Calu3 (cell line): ENCODE measurements at regions not wholly inside any gene's neighbourhood (a gene's known extent, or its start where the extent isn't known, plus 50 kb on each side); places are given as distances from the start of the nearest gene placed in this dataset.

ENCODE experiments used
- BruUV-seq: library from RNA; stranded (reverse); fragments of 400-500 nt; replicated peaks from 2 replicates; lab custom pipeline; 2021; lab: Mats Ljungman, UMichigan
- CTCF ChIA-PET: fragments of 300-600 bp; sonication (Branson Sonifier 250); formaldehyde crosslinking; loops from one replicate; lab custom pipeline; 2022; ENCODE audit warnings: antibody characterized with exemption; lab: Charles Lee
- DNase-seq: peaks from one replicate; pipeline ENCODE4 v3.0.0; 2022
- H3K27ac Mint-ChIP-seq: one replicate; pipeline ENCODE4 v1.8.0; 2022; ENCODE audit warnings: mixed read lengths; ENCODE audit not compliant: unreplicated experiment
- H3K27me3 Mint-ChIP-seq: one replicate; pipeline ENCODE4 v1.8.0; 2022; ENCODE audit warnings: mixed read lengths; ENCODE audit not compliant: unreplicated experiment
- H3K36me3 Mint-ChIP-seq: one replicate; pipeline ENCODE4 v1.8.0; 2022; ENCODE audit warnings: mild to moderate bottlenecking, moderate library complexity, mixed read lengths; ENCODE audit not compliant: insufficient read depth, unreplicated experiment
- H3K4me1 Mint-ChIP-seq: one replicate; pipeline ENCODE4 v1.8.0; 2022; ENCODE audit warnings: mild to moderate bottlenecking, low read depth, mixed read lengths; ENCODE audit not compliant: unreplicated experiment
- H3K4me3 Mint-ChIP-seq: one replicate; pipeline ENCODE4 v1.8.0; 2022; ENCODE audit warnings: mild to moderate bottlenecking, low read depth, moderate library complexity, mixed read lengths; ENCODE audit not compliant: unreplicated experiment
- H3K9me3 Mint-ChIP-seq: one replicate; pipeline ENCODE4 v1.8.0; 2022; ENCODE audit warnings: low read depth, mixed read lengths; ENCODE audit not compliant: unreplicated experiment
- CTCF ChIP-seq: fragments of 200-600 bp; IDR thresholded peaks from one replicate; pipeline ENCODE4 v1.8.0; 2022; ENCODE audit warnings: antibody characterized with exemption; ENCODE audit not compliant: unreplicated experiment
- intact Hi-C: fragments of 100-400 bp; cut with micrococcal nuclease; formaldehyde crosslinking; loops from one replicate; pipeline ENCODE4 v1.10.0; 2022; ENCODE audit not compliant: unreplicated experiment

- no peak overlapping the region for H3K4me3 Mint-ChIP-seq
- no peak for TF ChIP-seq CTCF
- H3K9me3 Mint-ChIP-seq, result peaks cover 8% of the 10 kb centered on the region
- H3K4me1 Mint-ChIP-seq, result no peaks in the 10 kb centered on the region
- no peak overlapping the region for H3K27ac Mint-ChIP-seq
- intact Hi-C loops, result no loop called here
- no peaks in the 10 kb centered on the region for H3K36me3 Mint-ChIP-seq
- DNase-seq, result no peak
- no TSS peak for BruUV-seq
- H3K27me3 Mint-ChIP-seq, result no peaks in the 10 kb centered on the region
- CTCF ChIA-PET, result no interaction called here
These were observed 211.6 kb downstream of the NEBL start for GRCh38 chr10:20685462-20685861.

- Mint-ChIP-seq H3K27ac (no peak overlapping the region), H3K4me3 (no peak overlapping the region), H3K4me1 (no peaks in the 10 kb centered on the region), H3K36me3 (no peaks in the 10 kb centered on the region), H3K9me3 (peaks cover 8% of the 10 kb centered on the region), H3K27me3 (no peaks in the 10 kb centered on the region)
- DNase-seq, result no peak
- CTCF ChIA-PET, result no interaction called here
- no peak for TF ChIP-seq CTCF
- intact Hi-C loops, result no loop called here
- BruUV-seq, result no TSS peak
These were observed 213.8 kb downstream of the NEBL start for GRCh38 chr10:20683345-20683744.

GRCh38 chr10:20682782-20683181 is 214.3 kb downstream of the NEBL start:
- Mint-ChIP-seq H3K27ac (no peak overlapping the region), H3K4me3 (no peak overlapping the region), H3K27me3 (no peaks in the 10 kb centered on the region), H3K36me3 (no peaks in the 10 kb centered on the region), H3K9me3 (peaks cover 8% of the 10 kb centered on the region), H3K4me1 (no peaks in the 10 kb centered on the region)
- CTCF ChIA-PET, result no interaction called here
- TF ChIP-seq CTCF, result no peak
- no TSS peak for BruUV-seq
- DNase-seq, result no peak
- intact Hi-C loops, result no loop called here

GRCh38 chr10:20677340-20677739 is 219.8 kb downstream of the NEBL start:
- H3K4me3 Mint-ChIP-seq, result no peak overlapping the region
- CTCF ChIA-PET, result no interaction called here
- intact Hi-C loops, result no loop called here
- TF ChIP-seq CTCF, result no peak
- H3K27me3 Mint-ChIP-seq, result no peaks in the 10 kb centered on the region
- DNase-seq, result no peak
- BruUV-seq, result no TSS peak
- no peak overlapping the region for H3K27ac Mint-ChIP-seq
- H3K4me1 Mint-ChIP-seq, result no peaks in the 10 kb centered on the region
- peaks cover 3% of the 10 kb centered on the region for H3K9me3 Mint-ChIP-seq
- no peaks in the 10 kb centered on the region for H3K36me3 Mint-ChIP-seq
